Activated CD8-positive, alpha-beta T cell treated with anti-CD3 and anti-CD28 coated beads for 36 hours (primary cell): ENCODE measurements at regions not wholly inside any gene's neighbourhood (a gene's known extent, or its start where the extent isn't known, plus 50 kb on each side); places are given as distances from the start of the nearest gene placed in this dataset.

Source experiments
- ATAC-seq: fragments of 200-7000 bp; cut with Tn5 transposase; one replicate; pipeline ENCODE4 v1.10.0; 2021; ENCODE audit warnings: mild to moderate bottlenecking, moderate library complexity
- CTCF ChIA-PET: fragments of 350-600 bp; sonication (Branson Sonifier 250); formaldehyde crosslinking; loops from one replicate; lab custom pipeline; 2021; ENCODE audit warnings: antibody characterized with exemption; lab: Charles Lee
- POLR2A ChIA-PET: fragments of 350-600 bp; sonication (Branson Sonifier 250); formaldehyde crosslinking; loops from one replicate; lab custom pipeline; 2021; ENCODE audit warnings: antibody characterized with exemption; lab: Charles Lee
- DNase-seq: peaks from one replicate; pipeline ENCODE4 v3.0.0-alpha.2; 2020
- H3K27ac Mint-ChIP-seq: one replicate; pipeline ENCODE4 v1.8.0; 2021; ENCODE audit warnings: mild to moderate bottlenecking, mixed read lengths
- H3K27me3 Mint-ChIP-seq: one replicate; pipeline ENCODE4 v1.8.0; 2021; ENCODE audit warnings: mixed read lengths
- H3K36me3 Mint-ChIP-seq: one replicate; pipeline ENCODE4 v1.8.0; 2021; ENCODE audit warnings: low read depth, mixed read lengths
- H3K4me1 Mint-ChIP-seq: one replicate; pipeline ENCODE4 v1.8.0; 2021; ENCODE audit warnings: low read depth, mixed read lengths
- H3K4me3 Mint-ChIP-seq: one replicate; pipeline ENCODE4 v1.8.0; 2021; ENCODE audit warnings: mild to moderate bottlenecking, moderate library complexity, mixed read lengths
- H3K9me3 Mint-ChIP-seq: one replicate; pipeline ENCODE4 v1.8.0; 2021; ENCODE audit warnings: mixed read lengths
- CTCF ChIP-seq: fragments of 200-600 bp; IDR thresholded peaks from one replicate; pipeline ENCODE4 v1.8.0; 2022; ENCODE audit warnings: antibody characterized with exemption, mild to moderate bottlenecking
- intact Hi-C: fragments of 100-400 bp; cut with micrococcal nuclease; formaldehyde crosslinking; loops from one replicate; pipeline ENCODE4 v1.10.0; 2022

GRCh38 chr17:62906881-62907280 is 59.2 kb upstream of the TANC2 start:
- ChIA-PET CTCF (interaction anchor here (1.1 kb wide), 1 partner anchor 500 kb away, joined by 3 read pairs; no protein-coding TSS in a partner anchor), POLR2A (no interaction called here)
- Mint-ChIP-seq H3K36me3 (no peaks in the 10 kb centered on the region), H3K4me3 (no peak overlapping the region), H3K9me3 (no peaks in the 10 kb centered on the region), H3K27ac (no peak overlapping the region), H3K27me3 (peaks cover 11% of the 10 kb centered on the region), H3K4me1 (no peaks in the 10 kb centered on the region)
- no peak for ATAC-seq
- TF ChIP-seq CTCF = no peak
- no peak for DNase-seq
- intact Hi-C loops = no loop called here

- Mint-ChIP-seq H3K4me3 (no peak overlapping the region), H3K27ac (no peak overlapping the region), H3K4me1 (no peaks in the 10 kb centered on the region), H3K36me3 (no peaks in the 10 kb centered on the region), H3K27me3 (peaks cover 7% of the 10 kb centered on the region), H3K9me3 (no peaks in the 10 kb centered on the region)
- no peak for TF ChIP-seq CTCF
- ATAC-seq (no peak), DNase-seq (no peak)
- intact Hi-C loops = no loop called here
- ChIA-PET CTCF (no interaction called here), POLR2A (interaction anchor here (0.7 kb wide), 1 partner anchor 296 kb away, joined by 3 read pairs; no protein-coding TSS in a partner anchor)
Measured at GRCh38 chr17:62905233-62905632, 60.8 kb upstream of the TANC2 start.

- Mint-ChIP-seq H3K27me3 (peaks cover 5% of the 10 kb centered on the region), H3K9me3 (no peaks in the 10 kb centered on the region), H3K36me3 (no peaks in the 10 kb centered on the region), H3K4me3 (no peak overlapping the region), H3K27ac (no peak overlapping the region), H3K4me1 (no peaks in the 10 kb centered on the region)
- ChIA-PET POLR2A (no interaction called here), CTCF (no interaction called here)
- intact Hi-C loops = no loop called here
- ATAC-seq = no peak
- no peak for TF ChIP-seq CTCF
- DNase-seq = no peak
Measured at GRCh38 chr17:62902531-62903220, 63.4 kb upstream of the TANC2 start.

- H3K27ac Mint-ChIP-seq = no peak overlapping the region
- H3K36me3 Mint-ChIP-seq = no peaks in the 10 kb centered on the region
- H3K4me3 Mint-ChIP-seq = no peak overlapping the region
- ATAC-seq = no peak
- H3K9me3 Mint-ChIP-seq = no peaks in the 10 kb centered on the region
- ChIA-PET CTCF (no interaction called here), POLR2A (no interaction called here)
- intact Hi-C loops = no loop called here
- H3K27me3 Mint-ChIP-seq = peaks cover 2% of the 10 kb centered on the region
- no peak for TF ChIP-seq CTCF
- no peaks in the 10 kb centered on the region for H3K4me1 Mint-ChIP-seq
- no peak for DNase-seq
Measured at GRCh38 chr17:62901544-62901943, 64.5 kb upstream of the TANC2 start.

- no peaks in the 10 kb centered on the region for H3K9me3 Mint-ChIP-seq
- ATAC-seq (no peak), DNase-seq (no peak)
- TF ChIP-seq CTCF = no peak
- no peak overlapping the region for H3K4me3 Mint-ChIP-seq
- H3K27me3 Mint-ChIP-seq = peaks cover 2% of the 10 kb centered on the region
- H3K4me1 Mint-ChIP-seq = no peaks in the 10 kb centered on the region
- intact Hi-C loops = no loop called here
- H3K36me3 Mint-ChIP-seq = no peaks in the 10 kb centered on the region
- ChIA-PET POLR2A (no interaction called here), CTCF (no interaction called here)
- no peak overlapping the region for H3K27ac Mint-ChIP-seq
Measured at GRCh38 chr17:62900096-62900495, 65.9 kb upstream of the TANC2 start.
